Panc1 (cell line): ENCODE measurements at regions not wholly inside any gene's neighbourhood (a gene's known extent, or its start where the extent isn't known, plus 50 kb on each side); places are given as distances from the start of the nearest gene placed in this dataset.

Experiments
- ATAC-seq: fragments of 200-7000 bp; cut with Tn5 transposase; 2 replicates; pipeline ENCODE4 v1.9.1; 2020; ENCODE audit warnings: mild to moderate bottlenecking, moderate library complexity
- BruUV-seq: library from RNA; stranded (reverse); fragments of 400-500 nt; replicated peaks from 2 replicates; lab custom pipeline; 2021; lab: Mats Ljungman, UMichigan
- CTCF ChIA-PET: fragments of 300-600 bp; sonication (Branson Sonifier 250); formaldehyde crosslinking; loops from one replicate; lab custom pipeline; 2022; ENCODE audit warnings: antibody characterized with exemption; lab: Charles Lee
- POLR2A ChIA-PET: fragments of 300-600 bp; sonication (Branson Sonifier 250); formaldehyde crosslinking; loops from one replicate; lab custom pipeline; 2022; ENCODE audit warnings: antibody characterized with exemption; lab: Charles Lee
- DNase-seq: peaks from one replicate; pipeline ENCODE4 v3.0.0-alpha.2; 2010; ENCODE audit warnings: low read depth, low spot score
- H3K27ac ChIP-seq: 2 replicates; pipeline ENCODE4 v1.5.1; 2011; ENCODE audit warnings: mild to moderate bottlenecking, low read length, inconsistent platforms
- H3K27me3 ChIP-seq: fragments of 200-500 bp; sonication (Bioruptor generic); 2 replicates; pipeline ENCODE4 v1.6.0; 2014; ENCODE audit warnings: low read length, inconsistent platforms; ENCODE audit not compliant: control insufficient read depth, insufficient read depth
- H3K36me3 ChIP-seq: fragments of 200-500 bp; sonication (Bioruptor generic); 2 replicates; pipeline ENCODE4 v1.5.1; 2014; ENCODE audit warnings: inconsistent platforms, mild to moderate bottlenecking, low read length, moderate library complexity; ENCODE audit not compliant: control insufficient read depth, insufficient read depth
- H3K4me1 ChIP-seq: 2 replicates; pipeline ENCODE4 v1.5.1; 2011; ENCODE audit warnings: inconsistent platforms, mild to moderate bottlenecking, low read length, moderate library complexity; ENCODE audit not compliant: control insufficient read depth, insufficient read depth
- H3K4me3 ChIP-seq, 2 experiments: 2 replicates each; pipeline ENCODE4 v1.5.1; 2011 to 2012; ENCODE audit warnings: low read depth in 2 of 2, low read length in 2 of 2, mild to moderate bottlenecking in 2 of 2, inconsistent platforms in 1 of 2, moderate library complexity in 1 of 2
- H3K9me3 ChIP-seq: fragments of 200-500 bp; sonication (Bioruptor generic); 2 replicates; pipeline ENCODE4 v1.5.1; 2014; ENCODE audit warnings: low read depth, mild to moderate bottlenecking, inconsistent platforms, low read length, moderate library complexity; ENCODE audit not compliant: control insufficient read depth, insufficient read depth
- POLR2AphosphoS5 ChIP-seq: IDR thresholded peaks from 2 replicates; pipeline ENCODE4 v1.6.1; 2012; ENCODE audit warnings: mild to moderate bottlenecking, low read depth, low read length, moderate library complexity
- SIN3A ChIP-seq: IDR thresholded peaks from 2 replicates; pipeline ENCODE4 v1.6.1; 2012; ENCODE audit warnings: low read depth, mild to moderate bottlenecking, low read length, moderate library complexity, borderline replicate concordance; ENCODE audit not compliant: insufficient read depth
- TCF7L2 ChIP-seq: IDR thresholded peaks from 2 replicates; pipeline ENCODE4 v1.6.1; 2011; ENCODE audit warnings: mild to moderate bottlenecking, low read depth, low read length, inconsistent platforms
- in situ Hi-C: cut with HindIII; loops from 2 replicates; pipeline ENCODE4 v1.10.0; 2016; ENCODE audit warnings: low sequenced_read_pairs, low pct_unique_long_range_greater_than_20kb
- intact Hi-C: fragments of 100-400 bp; cut with micrococcal nuclease; formaldehyde crosslinking; loops from one replicate; pipeline ENCODE4 v1.10.0; 2022; ENCODE audit not compliant: unreplicated experiment
- TF ChIP-seq, protein P1 (sequence below): fragments of 450-650 bp; IDR thresholded peaks from 2 replicates; pipeline ENCODE4 v1.5.1; 2017; ENCODE audit warnings: mild to moderate bottlenecking
- TF ChIP-seq, protein P2 (sequence below), 2 experiments: IDR thresholded peaks; 2 replicates each; pipeline ENCODE4 v1.6.1; 2011 to 2012; ENCODE audit warnings: low read depth in 2 of 2, control low read depth in 1 of 2, low read length in 1 of 2, mild to moderate bottlenecking in 1 of 2, moderate library complexity in 1 of 2; ENCODE audit not compliant: insufficient read depth in 1 of 2

DNA sequence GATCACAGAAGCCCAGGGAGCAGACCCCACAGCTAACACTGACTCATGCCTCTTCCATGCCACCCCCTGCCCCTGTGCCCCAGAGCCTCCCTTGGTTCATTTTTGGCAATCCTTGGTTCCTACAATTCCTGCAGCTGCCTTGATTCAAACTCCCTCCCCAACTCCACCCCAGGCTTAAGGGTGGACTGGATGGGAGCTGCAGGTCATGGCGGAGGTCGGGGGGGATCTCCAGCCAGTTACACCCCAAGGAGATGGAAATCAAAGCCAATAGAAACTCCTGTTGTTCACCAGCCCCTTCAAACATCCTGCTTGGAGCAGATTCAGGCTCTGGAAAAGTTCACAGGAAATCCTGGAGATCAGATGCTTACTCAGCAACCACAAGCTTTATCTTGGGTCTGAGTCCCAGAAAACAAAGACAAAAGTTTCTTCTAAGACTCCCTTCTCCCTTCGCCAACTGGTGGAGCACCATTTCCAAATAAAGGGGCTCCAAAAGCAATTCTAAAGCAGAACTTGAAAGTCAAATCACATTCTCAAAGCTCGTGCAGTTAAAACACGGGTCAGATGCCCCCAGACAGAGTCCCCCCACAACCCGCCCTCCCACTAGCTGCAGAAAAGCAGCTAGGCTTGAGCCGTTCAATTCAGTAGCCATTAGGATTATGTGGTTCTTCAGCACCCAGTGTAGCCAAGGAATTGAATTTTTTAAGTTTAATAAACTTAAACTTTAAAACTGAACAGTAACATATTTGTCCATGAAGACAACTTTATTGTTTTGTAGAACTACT is 149.5 kb downstream of the ANKRD60 start:
- intact Hi-C loops (no loop called here), in situ Hi-C loops (no loop called here)
- POLR2A ChIA-PET = no interaction called here
- no peaks in the 10 kb centered on the region for H3K9me3 ChIP-seq
- DNase-seq = no peak
- H3K27me3 ChIP-seq = no peaks in the 10 kb centered on the region
- H3K4me3 ChIP-seq = no peak overlapping the region
- no TSS peak for BruUV-seq
- H3K36me3 ChIP-seq = no peaks in the 10 kb centered on the region
- no peak overlapping the region for H3K27ac ChIP-seq
- ATAC-seq = no peak
- no peak for TF ChIP-seq POLR2AphosphoS5
- TF ChIP-seq TCF7L2 = no peak
- TF ChIP-seq, protein P1, sequence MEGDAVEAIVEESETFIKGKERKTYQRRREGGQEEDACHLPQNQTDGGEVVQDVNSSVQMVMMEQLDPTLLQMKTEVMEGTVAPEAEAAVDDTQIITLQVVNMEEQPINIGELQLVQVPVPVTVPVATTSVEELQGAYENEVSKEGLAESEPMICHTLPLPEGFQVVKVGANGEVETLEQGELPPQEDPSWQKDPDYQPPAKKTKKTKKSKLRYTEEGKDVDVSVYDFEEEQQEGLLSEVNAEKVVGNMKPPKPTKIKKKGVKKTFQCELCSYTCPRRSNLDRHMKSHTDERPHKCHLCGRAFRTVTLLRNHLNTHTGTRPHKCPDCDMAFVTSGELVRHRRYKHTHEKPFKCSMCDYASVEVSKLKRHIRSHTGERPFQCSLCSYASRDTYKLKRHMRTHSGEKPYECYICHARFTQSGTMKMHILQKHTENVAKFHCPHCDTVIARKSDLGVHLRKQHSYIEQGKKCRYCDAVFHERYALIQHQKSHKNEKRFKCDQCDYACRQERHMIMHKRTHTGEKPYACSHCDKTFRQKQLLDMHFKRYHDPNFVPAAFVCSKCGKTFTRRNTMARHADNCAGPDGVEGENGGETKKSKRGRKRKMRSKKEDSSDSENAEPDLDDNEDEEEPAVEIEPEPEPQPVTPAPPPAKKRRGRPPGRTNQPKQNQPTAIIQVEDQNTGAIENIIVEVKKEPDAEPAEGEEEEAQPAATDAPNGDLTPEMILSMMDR = no peak
- TF ChIP-seq, protein P2, sequence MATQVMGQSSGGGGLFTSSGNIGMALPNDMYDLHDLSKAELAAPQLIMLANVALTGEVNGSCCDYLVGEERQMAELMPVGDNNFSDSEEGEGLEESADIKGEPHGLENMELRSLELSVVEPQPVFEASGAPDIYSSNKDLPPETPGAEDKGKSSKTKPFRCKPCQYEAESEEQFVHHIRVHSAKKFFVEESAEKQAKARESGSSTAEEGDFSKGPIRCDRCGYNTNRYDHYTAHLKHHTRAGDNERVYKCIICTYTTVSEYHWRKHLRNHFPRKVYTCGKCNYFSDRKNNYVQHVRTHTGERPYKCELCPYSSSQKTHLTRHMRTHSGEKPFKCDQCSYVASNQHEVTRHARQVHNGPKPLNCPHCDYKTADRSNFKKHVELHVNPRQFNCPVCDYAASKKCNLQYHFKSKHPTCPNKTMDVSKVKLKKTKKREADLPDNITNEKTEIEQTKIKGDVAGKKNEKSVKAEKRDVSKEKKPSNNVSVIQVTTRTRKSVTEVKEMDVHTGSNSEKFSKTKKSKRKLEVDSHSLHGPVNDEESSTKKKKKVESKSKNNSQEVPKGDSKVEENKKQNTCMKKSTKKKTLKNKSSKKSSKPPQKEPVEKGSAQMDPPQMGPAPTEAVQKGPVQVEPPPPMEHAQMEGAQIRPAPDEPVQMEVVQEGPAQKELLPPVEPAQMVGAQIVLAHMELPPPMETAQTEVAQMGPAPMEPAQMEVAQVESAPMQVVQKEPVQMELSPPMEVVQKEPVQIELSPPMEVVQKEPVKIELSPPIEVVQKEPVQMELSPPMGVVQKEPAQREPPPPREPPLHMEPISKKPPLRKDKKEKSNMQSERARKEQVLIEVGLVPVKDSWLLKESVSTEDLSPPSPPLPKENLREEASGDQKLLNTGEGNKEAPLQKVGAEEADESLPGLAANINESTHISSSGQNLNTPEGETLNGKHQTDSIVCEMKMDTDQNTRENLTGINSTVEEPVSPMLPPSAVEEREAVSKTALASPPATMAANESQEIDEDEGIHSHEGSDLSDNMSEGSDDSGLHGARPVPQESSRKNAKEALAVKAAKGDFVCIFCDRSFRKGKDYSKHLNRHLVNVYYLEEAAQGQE (IDR thresholded peaks at IDR 0.05; ENCODE audit: insufficient read depth in 1 of 2, low read depth in 2 of 2, low read length in 1 of 2) = no peak
- no peak for TF ChIP-seq SIN3A
- CTCF ChIA-PET = no interaction called here
- H3K4me1 ChIP-seq = no peaks in the 10 kb centered on the region

DNA sequence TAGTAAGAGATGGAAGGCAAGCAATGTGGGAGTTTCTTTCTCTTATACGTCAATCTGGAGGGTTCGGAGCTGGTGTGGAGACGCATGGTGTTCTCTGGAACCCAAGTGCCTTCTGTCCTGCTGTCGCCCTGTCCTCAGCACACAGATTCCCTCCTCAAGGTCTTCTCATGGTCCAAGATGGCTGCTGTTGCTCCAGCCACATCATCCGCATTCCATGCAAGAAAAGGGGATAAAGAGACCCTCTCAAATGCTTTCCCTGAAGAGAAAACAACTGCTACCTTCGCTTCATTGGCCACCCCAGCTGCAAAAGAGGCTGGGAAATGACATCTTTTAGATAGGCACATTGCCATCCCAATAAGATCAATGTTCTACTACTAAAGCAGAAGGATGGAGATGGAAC is 151.2 kb downstream of the ANKRD60 start:
- ChIA-PET POLR2A (no interaction called here), CTCF (no interaction called here)
- Histone ChIP-seq H3K9me3 (no peaks in the 10 kb centered on the region), H3K27me3 (no peaks in the 10 kb centered on the region), H3K4me3 (no peak overlapping the region), H3K27ac (no peak overlapping the region), H3K36me3 (no peaks in the 10 kb centered on the region), H3K4me1 (no peaks in the 10 kb centered on the region)
- in situ Hi-C loops (no loop called here), intact Hi-C loops (no loop called here)
- TF ChIP-seq, protein P2 (IDR thresholded peaks at IDR 0.05; ENCODE audit: insufficient read depth in 1 of 2, low read depth in 2 of 2, low read length in 1 of 2) = no peak
- TF ChIP-seq POLR2AphosphoS5 = no peak
- no peak for TF ChIP-seq SIN3A
- TF ChIP-seq, protein P1 = no peak
- no peak for TF ChIP-seq TCF7L2
- ATAC-seq (no peak), DNase-seq (no peak)
- BruUV-seq = no TSS peak
